H9 (cell line): ENCODE measurements at regions not wholly inside any gene's neighbourhood (a gene's known extent, or its start where the extent isn't known, plus 50 kb on each side); places are given as distances from the start of the nearest gene placed in this dataset.

Experiments used
- DNase-seq: peaks from one replicate; pipeline ENCODE4 v3.0.0-alpha.2; 2017
- H2AFZ ChIP-seq: one replicate; pipeline ENCODE4 v1.6.1; 2013; ENCODE audit warnings: mild to moderate bottlenecking, low read length, control low read depth, moderate library complexity
- H2AK5ac ChIP-seq: 2 replicates; pipeline ENCODE4 v1.6.1; 2013; ENCODE audit warnings: low read length, control low read depth, mixed read lengths; ENCODE audit not compliant: insufficient read length
- H2BK120ac ChIP-seq: one replicate; pipeline ENCODE4 v1.6.1; 2013; ENCODE audit warnings: low read depth, mild to moderate bottlenecking, low read length, control low read depth, inconsistent platforms; ENCODE audit not compliant: poor library complexity, severe bottlenecking
- H2BK12ac ChIP-seq: 2 replicates; pipeline ENCODE4 v1.6.1; 2013; ENCODE audit warnings: low read length, control low read depth, mixed read lengths, low read depth; ENCODE audit not compliant: insufficient read length
- H2BK15ac ChIP-seq: 2 replicates; pipeline ENCODE4 v1.6.1; 2013; ENCODE audit warnings: low read depth, low read length, control low read depth
- H2BK20ac ChIP-seq: one replicate; pipeline ENCODE4 v1.6.1; 2013; ENCODE audit warnings: low read depth, mild to moderate bottlenecking, low read length, control low read depth, inconsistent platforms; ENCODE audit not compliant: poor library complexity, severe bottlenecking
- H2BK5ac ChIP-seq: 2 replicates; pipeline ENCODE4 v1.6.1; 2013; ENCODE audit warnings: low read length, control low read depth, mixed read lengths; ENCODE audit not compliant: insufficient read length
- H3K14ac ChIP-seq: 2 replicates; pipeline ENCODE4 v1.6.1; 2013; ENCODE audit warnings: low read length, control low read depth; ENCODE audit not compliant: insufficient read depth
- H3K18ac ChIP-seq: 2 replicates; pipeline ENCODE4 v1.6.1; 2013; ENCODE audit warnings: low read depth, mild to moderate bottlenecking, mixed read lengths, low read length, control low read depth; ENCODE audit not compliant: insufficient read length
- H3K23ac ChIP-seq: 2 replicates; pipeline ENCODE4 v1.6.1; 2013; ENCODE audit warnings: low read length, control low read depth, mixed read lengths, low read depth; ENCODE audit not compliant: insufficient read length
- H3K23me2 ChIP-seq: 2 replicates; pipeline ENCODE4 v1.6.1; 2013; ENCODE audit warnings: low read depth, mild to moderate bottlenecking, mixed read lengths, low read length, control low read depth; ENCODE audit not compliant: insufficient read length, poor library complexity, severe bottlenecking
- H3K27ac ChIP-seq: 2 replicates; pipeline ENCODE4 v1.5.1; 2013; ENCODE audit warnings: low read length, control low read depth, mixed read lengths, low read depth; ENCODE audit not compliant: insufficient read length
- H3K27me3 ChIP-seq: 2 replicates; pipeline ENCODE4 v1.6.1; 2013; ENCODE audit warnings: low read length, control low read depth, inconsistent platforms; ENCODE audit not compliant: insufficient read depth
- H3K4ac ChIP-seq: 2 replicates; pipeline ENCODE4 v1.6.1; 2013; ENCODE audit warnings: low read depth, mild to moderate bottlenecking, control low read depth, inconsistent platforms, low read length, moderate library complexity
- H3K4me1 ChIP-seq: 2 replicates; pipeline ENCODE4 v1.6.1; 2013; ENCODE audit warnings: low read length, control low read depth, inconsistent platforms; ENCODE audit not compliant: insufficient read depth
- H3K4me2 ChIP-seq: 2 replicates; pipeline ENCODE4 v1.6.1; 2013; ENCODE audit warnings: low read length, control low read depth, mixed read lengths; ENCODE audit not compliant: insufficient read length, insufficient read depth
- H3K56ac ChIP-seq: 2 replicates; pipeline ENCODE4 v1.6.1; 2013; ENCODE audit warnings: low read depth, mild to moderate bottlenecking, mixed read lengths, low read length, control low read depth; ENCODE audit not compliant: insufficient read length
- H3K79me1 ChIP-seq: 2 replicates; pipeline ENCODE4 v1.6.1; 2013; ENCODE audit warnings: low read depth, mild to moderate bottlenecking, moderate library complexity, low read length, control low read depth, inconsistent platforms; ENCODE audit not compliant: insufficient read depth, poor library complexity, severe bottlenecking
- H3K79me2 ChIP-seq: 2 replicates; pipeline ENCODE4 v1.6.1; 2013; ENCODE audit warnings: low read length, control low read depth, inconsistent platforms; ENCODE audit not compliant: insufficient read depth
- H3K9ac ChIP-seq: 2 replicates; pipeline ENCODE4 v1.6.1; 2013; ENCODE audit warnings: low read length, control low read depth, mixed read lengths; ENCODE audit not compliant: insufficient read length; ENCODE audit errors: extremely low read depth
- H3K9me3 ChIP-seq: one replicate; pipeline ENCODE4 v1.6.1; 2013; ENCODE audit warnings: low read depth, low read length, inconsistent platforms; ENCODE audit not compliant: control insufficient read depth
- H3T11ph ChIP-seq: one replicate; pipeline ENCODE4 v1.6.1; 2013; ENCODE audit warnings: mild to moderate bottlenecking, low read length, control low read depth, inconsistent platforms
- H4K20me1 ChIP-seq: one replicate; pipeline ENCODE4 v1.6.1; 2013; ENCODE audit not compliant: control insufficient read depth, insufficient read length, insufficient read depth
- H4K5ac ChIP-seq: 2 replicates; pipeline ENCODE4 v1.6.1; 2013; ENCODE audit warnings: low read depth, mild to moderate bottlenecking, mixed read lengths, low read length, control low read depth; ENCODE audit not compliant: insufficient read length
- H4K8ac ChIP-seq: replicated peaks from 2 replicates; pipeline ENCODE4 v1.6.1; 2013; ENCODE audit warnings: low read length, control low read depth, mixed read lengths, low read depth; ENCODE audit not compliant: insufficient read length
- H4K91ac ChIP-seq: 2 replicates; pipeline ENCODE4 v1.6.1; 2013; ENCODE audit warnings: low read depth, mild to moderate bottlenecking, moderate library complexity, mixed read lengths, low read length, control low read depth; ENCODE audit not compliant: insufficient read length
- H3K27ac Mint-ChIP-seq, 3 experiments: 2 replicates in 2 of 3; 3 replicates in 1 of 3; pipeline ENCODE4 v1.8.0; 2020 to 2021; ENCODE audit warnings: mixed read lengths in 3 of 3, mild to moderate bottlenecking in 1 of 3, moderate library complexity in 1 of 3
- H3K27me3 Mint-ChIP-seq: 2 replicates; pipeline ENCODE4 v1.8.0; 2021; ENCODE audit warnings: low read depth, mild to moderate bottlenecking, moderate library complexity, mixed read lengths
- H3K36me3 Mint-ChIP-seq, 3 experiments: 2 replicates in 2 of 3; 3 replicates in 1 of 3; pipeline ENCODE4 v1.8.0; 2020 to 2021; ENCODE audit warnings: low read depth in 3 of 3, mixed read lengths in 3 of 3; ENCODE audit not compliant: insufficient read depth in 1 of 3
- H3K4me1 Mint-ChIP-seq, 2 experiments: 2 replicates each; pipeline ENCODE4 v1.8.0; 2020; ENCODE audit warnings: mixed read lengths in 2 of 2
- H3K4me3 Mint-ChIP-seq, 2 experiments: 2 replicates in 1 of 2; 3 replicates in 1 of 2; pipeline ENCODE4 v1.8.0; 2020 to 2021; ENCODE audit warnings: mild to moderate bottlenecking in 2 of 2, mixed read lengths in 2 of 2, moderate library complexity in 1 of 2
- H3K9me3 Mint-ChIP-seq, 2 experiments: 2 replicates in 1 of 2; 3 replicates in 1 of 2; pipeline ENCODE4 v1.8.0; 2020; ENCODE audit warnings: mild to moderate bottlenecking in 2 of 2, mixed read lengths in 2 of 2, moderate library complexity in 1 of 2
- CTCF ChIP-seq: fragments of 200-600 bp; sonication (generic); conservative IDR thresholded peaks from 3 replicates; pipeline ENCODE4 v1.8.0; 2021; ENCODE audit warnings: antibody characterized with exemption, mild to moderate bottlenecking
- WGBS: extraction: QIAGEN DNeasy Blood & Tissue Kit; methylation state at CpG from one replicate; pipeline ENCODE4 v1.1.7; 2013; ENCODE audit warnings: missing lambda C conversion rate, low lambda C conversion rate, mixed read lengths; ENCODE audit not compliant: insufficient read length; ENCODE audit errors: extremely low coverage; 5-methylcytosine and 5-hydroxymethylcytosine counted together

GRCh38 chr4:96228463-96228862, 388.6 kb downstream of the PDHA2 start:
- Histone ChIP-seq H2BK15ac (no peak overlapping the region), H3K9me3 (no peaks in the 10 kb centered on the region), H3K4me2 (no peak overlapping the region), H3K56ac (no peak overlapping the region), H3K4me1 (no peaks in the 10 kb centered on the region), H4K20me1 (no peaks in the 10 kb centered on the region), H3K23ac (no peak overlapping the region), H3K79me1 (no peaks in the 10 kb centered on the region), H4K8ac (no peak overlapping the region), H2BK5ac (no peak overlapping the region), H3K27ac (no peak overlapping the region), H2BK120ac (no peak overlapping the region), H3T11ph (peak overlapping the region; percentile 80), H3K23me2 (no peaks in the 10 kb centered on the region), H3K79me2 (no peaks in the 10 kb centered on the region), H3K9ac (no peak overlapping the region), H4K91ac (no peak overlapping the region), H3K4ac (no peak overlapping the region), H2BK12ac (no peak overlapping the region), H2AK5ac (no peak overlapping the region), H3K27me3 (no peaks in the 10 kb centered on the region), H2AFZ (no peak overlapping the region), H2BK20ac (no peak overlapping the region), H3K14ac (no peak overlapping the region), H3K18ac (no peak overlapping the region), H4K5ac (no peak overlapping the region)
- H3K4me1 Mint-ChIP-seq: peaks cover 16 to 17% of the 10 kb centered on the region in 2 experiments
- WGBS: no CpG with 5 or more reads among the region's 4 CpGs
- no peak for DNase-seq
- no peak for TF ChIP-seq CTCF
- no peaks in the 10 kb centered on the region for H3K27me3 Mint-ChIP-seq
- H3K9me3 Mint-ChIP-seq: peaks cover 10 to 23% of the 10 kb centered on the region in 2 experiments
- H3K27ac Mint-ChIP-seq: peak overlapping the region in 2 of 3 experiments; percentile 17 to 57; a peak in 2 of 7 replicates
- no peak overlapping the region for H3K4me3 Mint-ChIP-seq
- peaks cover 6 to 37% (median 8%) of the 10 kb centered on the region in 3 experiments for H3K36me3 Mint-ChIP-seq
